D721Med (cell line): ENCODE measurements at regions not wholly inside any gene's neighbourhood (a gene's known extent, or its start where the extent isn't known, plus 50 kb on each side); places are given as distances from the start of the nearest gene placed in this dataset.
A peak's percentile ranks its signal among the peaks of the same experiment; 100 is the strongest.
"Not testable (repeated sequence)": the region's sequence is repeated elsewhere in the genome, so short reads cannot be mapped to it uniquely, and the experiment has no call there.

Experiments used
- DNase-seq: peaks from one replicate; pipeline ENCODE4 v3.0.0; 2011; ENCODE audit warnings: low spot score; ENCODE audit not compliant: insufficient read length
- FAIRE-seq: peaks from 2 replicates; lab custom pipeline; 2011; peaks lifted over from hg19 to GRCh38; lab: Jason Lieb, UNC
- CTCF ChIP-seq: IDR thresholded peaks from 2 replicates; pipeline ENCODE4 v1.5.1; 2012; ENCODE audit warnings: mild to moderate bottlenecking, control low read depth; ENCODE audit not compliant: insufficient read depth; ENCODE audit errors: missing control alignments

GRCh38 chr7:20482071-20482470 is 133.4 kb upstream of the ABCB5 start:
- FAIRE-seq (no peak), DNase-seq (no peak)
- no peak for TF ChIP-seq CTCF

GRCh38 chr7:20484356-20484755 is 131.1 kb upstream of the ABCB5 start:
- TF ChIP-seq CTCF: no peak
- FAIRE-seq: peak; percentile 80
- no peak for DNase-seq

- TF ChIP-seq CTCF: no peak
- no peak for DNase-seq
- no peak for FAIRE-seq
Measured at GRCh38 chr7:20488850-20489249, 126.6 kb upstream of the ABCB5 start.

- DNase-seq (no peak), FAIRE-seq (peak; percentile 11)
- no peak for TF ChIP-seq CTCF
Measured at GRCh38 chr7:20491284-20491683, 124.2 kb upstream of the ABCB5 start.

GRCh38 chr7:20494566-20494965 is 120.9 kb upstream of the ABCB5 start:
- no peak for TF ChIP-seq CTCF
- no peak for DNase-seq
- FAIRE-seq: no peak

- DNase-seq, FAIRE-seq: not testable (repeated sequence)
Measured at GRCh38 chr7:20501473-20501872, 114.0 kb upstream of the ABCB5 start.

GRCh38 chr7:20503278-20503950 is 112.1 kb upstream of the ABCB5 start:
- no peak for FAIRE-seq
- no peak for TF ChIP-seq CTCF

More at GRCh38 chr7:20503278-20503950, 112.1 kb upstream of the ABCB5 start:
- DNase-seq: no peak
